CD4-positive, alpha-beta T cell (primary cell): ENCODE measurements at regions not wholly inside any gene's neighbourhood (a gene's known extent, or its start where the extent isn't known, plus 50 kb on each side); places are given as distances from the start of the nearest gene placed in this dataset.

Experiments used
- ATAC-seq: fragments of 200-7000 bp; cut with Tn5 transposase; one replicate; pipeline ENCODE4 v1.10.0; 2022; ENCODE audit warnings: mild to moderate bottlenecking; ENCODE audit not compliant: poor library complexity
- CTCF ChIA-PET: fragments of 350-600 bp; sonication (Branson Sonifier 250); formaldehyde crosslinking; loops from one replicate; lab custom pipeline; 2021; ENCODE audit warnings: antibody characterized with exemption, inconsistent platforms; lab: Charles Lee
- POLR2A ChIA-PET: fragments of 350-600 bp; sonication (Branson Sonifier 250); formaldehyde crosslinking; loops from one replicate; lab custom pipeline; 2021; ENCODE audit warnings: antibody characterized with exemption, inconsistent platforms; lab: Charles Lee
- DNase-seq, 14 experiments: peaks; one replicate each; pipeline ENCODE4 v3.0.0-alpha.2; 2013 to 2020; ENCODE audit warnings: mixed read lengths in 2 of 14
- H3K27ac ChIP-seq, 2 donors: one replicate each; pipeline versions ENCODE4 v1.5.1 to v1.7.0; 2013; ENCODE audit warnings: low read length in 2 of 2, low read depth in 1 of 2, mild to moderate bottlenecking in 1 of 2
- H3K27me3 ChIP-seq, 2 experiments: 1 replicate in 1 of 2; 2 replicates in 1 of 2; pipeline versions ENCODE4 v1.6.1 to v1.7.0; 2013; ENCODE audit warnings: low read length in 2 of 2, control low read depth in 1 of 2, mild to moderate bottlenecking in 1 of 2, moderate library complexity in 1 of 2; ENCODE audit not compliant: insufficient read depth in 2 of 2, control insufficient read depth in 1 of 2
- H3K36me3 ChIP-seq: one replicate; pipeline ENCODE4 v1.6.1; 2013; ENCODE audit warnings: low read length, control low read depth; ENCODE audit not compliant: insufficient read depth
- H3K4me1 ChIP-seq: one replicate; pipeline ENCODE4 v1.6.1; 2013; ENCODE audit warnings: low read length, control low read depth; ENCODE audit not compliant: insufficient read depth
- H3K4me3 ChIP-seq: one replicate; pipeline ENCODE4 v1.5.1; 2013; ENCODE audit warnings: mild to moderate bottlenecking, low read length, moderate library complexity
- H3K9me3 ChIP-seq, 2 experiments: 1 replicate in 1 of 2; 2 replicates in 1 of 2; pipeline versions ENCODE4 v1.6.1 to v1.7.0; 2013; ENCODE audit warnings: low read length in 2 of 2, mild to moderate bottlenecking in 2 of 2, control low read depth in 1 of 2, moderate library complexity in 1 of 2; ENCODE audit not compliant: control insufficient read depth in 1 of 2, insufficient read depth in 1 of 2
- H3K27ac Mint-ChIP-seq: one replicate; pipeline ENCODE4 v1.8.0; 2020; ENCODE audit warnings: mixed read lengths
- H3K27me3 Mint-ChIP-seq: one replicate; pipeline ENCODE4 v1.8.0; 2021; ENCODE audit warnings: mixed read lengths
- H3K36me3 Mint-ChIP-seq: one replicate; pipeline ENCODE4 v1.8.0; 2021; ENCODE audit warnings: low read depth, mixed read lengths
- H3K4me1 Mint-ChIP-seq: one replicate; pipeline ENCODE4 v1.8.0; 2021; ENCODE audit warnings: low read depth, mixed read lengths
- H3K4me3 Mint-ChIP-seq: one replicate; pipeline ENCODE4 v1.8.0; 2020; ENCODE audit warnings: mild to moderate bottlenecking, mixed read lengths
- H3K9me3 Mint-ChIP-seq: one replicate; pipeline ENCODE4 v1.8.0; 2020; ENCODE audit warnings: mixed read lengths
- intact Hi-C, 2 experiments: fragments of 100-400 bp; cut with DNase I in 1 of 2; cut with micrococcal nuclease in 1 of 2; formaldehyde crosslinking; loops; one replicate each; pipeline versions ENCODE4 v1.15.1 to v1.9.0; 2023 to 2025; cut with DNase I, micrococcal nuclease
- TF ChIP-seq, protein P1 (sequence below): fragments of 200-600 bp; IDR thresholded peaks from one replicate; pipeline ENCODE4 v1.8.0; 2022; ENCODE audit warnings: antibody characterized with exemption, mild to moderate bottlenecking

DNA sequence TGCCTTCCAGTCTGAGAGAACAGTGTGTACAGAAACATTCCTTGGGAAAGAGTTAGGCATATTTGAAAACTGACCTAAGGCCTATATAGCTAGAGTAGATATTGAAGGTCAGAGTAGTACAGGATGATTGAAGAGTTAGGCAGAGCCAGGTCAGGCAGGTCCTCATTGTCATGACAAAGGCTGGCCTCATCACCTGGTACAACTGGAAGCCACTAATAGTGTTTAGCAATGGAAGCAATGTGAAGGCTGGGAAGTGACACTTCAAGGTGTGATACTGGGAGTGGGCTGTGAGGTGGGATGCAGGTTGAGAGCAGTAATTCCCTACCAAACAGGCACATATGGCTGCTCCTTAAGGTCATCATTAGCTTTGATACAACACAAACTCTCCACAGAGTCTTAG lies 123.6 kb upstream of the CCNH start:
- CTCF ChIA-PET = no interaction called here
- intact Hi-C loops = no loop called here
- Histone ChIP-seq H3K27me3 (no peaks in the 10 kb centered on the region), H3K36me3 (no peaks in the 10 kb centered on the region), H3K4me1 (no peaks in the 10 kb centered on the region), H3K4me3 (no peak overlapping the region), H3K9me3 (no peaks in the 10 kb centered on the region), H3K27ac (no peak overlapping the region)
- TF ChIP-seq, protein P1, sequence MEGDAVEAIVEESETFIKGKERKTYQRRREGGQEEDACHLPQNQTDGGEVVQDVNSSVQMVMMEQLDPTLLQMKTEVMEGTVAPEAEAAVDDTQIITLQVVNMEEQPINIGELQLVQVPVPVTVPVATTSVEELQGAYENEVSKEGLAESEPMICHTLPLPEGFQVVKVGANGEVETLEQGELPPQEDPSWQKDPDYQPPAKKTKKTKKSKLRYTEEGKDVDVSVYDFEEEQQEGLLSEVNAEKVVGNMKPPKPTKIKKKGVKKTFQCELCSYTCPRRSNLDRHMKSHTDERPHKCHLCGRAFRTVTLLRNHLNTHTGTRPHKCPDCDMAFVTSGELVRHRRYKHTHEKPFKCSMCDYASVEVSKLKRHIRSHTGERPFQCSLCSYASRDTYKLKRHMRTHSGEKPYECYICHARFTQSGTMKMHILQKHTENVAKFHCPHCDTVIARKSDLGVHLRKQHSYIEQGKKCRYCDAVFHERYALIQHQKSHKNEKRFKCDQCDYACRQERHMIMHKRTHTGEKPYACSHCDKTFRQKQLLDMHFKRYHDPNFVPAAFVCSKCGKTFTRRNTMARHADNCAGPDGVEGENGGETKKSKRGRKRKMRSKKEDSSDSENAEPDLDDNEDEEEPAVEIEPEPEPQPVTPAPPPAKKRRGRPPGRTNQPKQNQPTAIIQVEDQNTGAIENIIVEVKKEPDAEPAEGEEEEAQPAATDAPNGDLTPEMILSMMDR = no peak
- DNase-seq (no peak), ATAC-seq (no peak)
- Mint-ChIP-seq H3K4me3 (no peak overlapping the region), H3K27me3 (peaks cover 4% of the 10 kb centered on the region), H3K9me3 (no peaks in the 10 kb centered on the region), H3K27ac (no peak overlapping the region), H3K36me3 (no peaks in the 10 kb centered on the region), H3K4me1 (no peaks in the 10 kb centered on the region)
- POLR2A ChIA-PET = no interaction called here

DNA sequence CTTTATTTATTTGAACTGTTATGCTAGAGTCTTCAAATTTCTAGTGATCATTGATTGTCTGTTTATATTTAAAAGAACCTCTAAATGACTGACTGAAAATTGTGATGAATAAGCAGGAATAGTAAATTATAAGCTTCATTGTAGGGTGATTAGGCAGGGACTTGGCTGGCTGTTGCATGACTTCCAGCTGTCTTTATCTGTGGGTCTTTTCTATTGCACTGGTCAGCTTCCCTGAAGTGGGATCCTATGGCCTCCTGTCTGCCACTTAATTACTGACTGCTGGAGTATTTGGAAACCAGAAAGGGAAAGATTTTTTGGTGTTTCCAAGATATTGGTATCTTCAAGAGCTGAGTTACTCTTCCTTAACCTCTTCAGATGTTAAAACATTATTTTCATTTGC lies 123.0 kb upstream of the CCNH start:
- no peaks in the 10 kb centered on the region for H3K4me1 ChIP-seq
- POLR2A ChIA-PET = no interaction called here
- Mint-ChIP-seq H3K27me3 (peaks cover 4% of the 10 kb centered on the region), H3K4me3 (no peak overlapping the region), H3K4me1 (no peaks in the 10 kb centered on the region), H3K36me3 (no peaks in the 10 kb centered on the region), H3K27ac (no peak overlapping the region), H3K9me3 (no peaks in the 10 kb centered on the region)
- H3K9me3 ChIP-seq = no peaks in the 10 kb centered on the region
- ATAC-seq = no peak
- no peak for DNase-seq
- CTCF ChIA-PET = no interaction called here
- no peaks in the 10 kb centered on the region for H3K36me3 ChIP-seq
- H3K4me3 ChIP-seq = no peak overlapping the region
- no peaks in the 10 kb centered on the region for H3K27me3 ChIP-seq
- H3K27ac ChIP-seq = no peak overlapping the region
- TF ChIP-seq, protein P1 = no peak
- intact Hi-C loops = no loop called here

DNA sequence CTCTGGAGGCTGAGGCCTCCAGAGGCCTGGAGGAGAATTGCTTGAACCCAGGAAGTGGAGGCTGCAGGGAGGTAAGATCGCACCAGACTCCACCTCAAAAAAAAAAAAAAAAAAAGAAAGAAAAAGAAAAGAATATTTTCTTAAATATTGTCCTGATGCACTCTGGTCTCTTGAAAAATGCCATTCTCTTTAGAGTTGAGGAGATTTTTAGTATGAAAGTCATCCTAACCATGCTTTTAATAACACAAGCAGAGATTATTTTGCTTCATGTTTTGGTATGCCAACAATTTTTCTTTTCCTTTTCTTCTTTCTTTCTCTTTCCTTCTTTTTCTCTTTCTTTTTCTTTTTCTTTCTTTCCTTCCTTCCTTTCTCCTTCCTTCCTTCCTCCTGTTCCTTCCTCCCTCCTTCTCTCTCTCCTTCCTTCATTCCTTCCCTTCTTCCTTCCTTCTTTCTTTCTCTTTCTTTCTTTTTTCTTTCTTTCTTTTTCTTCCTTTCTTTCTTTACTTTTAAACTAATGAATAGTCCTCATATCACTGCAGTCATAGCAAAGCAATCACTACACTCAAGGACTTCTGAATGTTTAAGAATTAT lies 116.9 kb upstream of the CCNH start:
- Mint-ChIP-seq H3K36me3 (no peaks in the 10 kb centered on the region), H3K4me3 (no peak overlapping the region)
- POLR2A ChIA-PET = no interaction called here

More for the DNA sequence above, 116.9 kb upstream of the CCNH start:
- no peak overlapping the region for H3K4me3 ChIP-seq
- no peak for ATAC-seq
- no peaks in the 10 kb centered on the region for H3K4me1 ChIP-seq
- CTCF ChIA-PET = no interaction called here
- no peaks in the 10 kb centered on the region for H3K36me3 ChIP-seq
- intact Hi-C loops = no loop called here
- Mint-ChIP-seq H3K27ac (no peak overlapping the region), H3K4me1 (no peaks in the 10 kb centered on the region), H3K27me3 (no peaks in the 10 kb centered on the region), H3K9me3 (no peaks in the 10 kb centered on the region)
- TF ChIP-seq, protein P1 = no peak
- no peaks in the 10 kb centered on the region for H3K9me3 ChIP-seq
- no peak for DNase-seq
- no peaks in the 10 kb centered on the region for H3K27me3 ChIP-seq
- no peak overlapping the region for H3K27ac ChIP-seq
